ENCODE measurements at regions not wholly inside any gene's neighbourhood (a gene's known extent, or its start where the extent isn't known, plus 50 kb on each side); places are given as distances from the start of the nearest gene placed in this dataset.

GRCh38 chr12:126218697-126219096 lies 1153.5 kb downstream of the AACS start:
- Histone ChIP-seq H3K4me2 (ENCODE audit: control insufficient read depth, insufficient read depth) (no peak overlapping the region), H3K36me3 (ENCODE audit: control insufficient read depth in 2 of 2, insufficient read depth in 2 of 2, low read length in 1 of 2) (no peaks in the 10 kb centered on the region), H3K9me3 (replicated peaks; ENCODE audit: control insufficient read depth, insufficient read depth, low read length) (no peaks in the 10 kb centered on the region), H3K27ac (ENCODE audit: control insufficient read depth, insufficient read depth) (no peak overlapping the region), H3K9ac (ENCODE audit: control insufficient read depth, insufficient read depth, low read length) (no peak overlapping the region), H3K4me3 (no peak overlapping the region), H4K20me1 (ENCODE audit: control insufficient read depth, insufficient read depth) (no peaks in the 10 kb centered on the region), H3K79me2 (ENCODE audit: control insufficient read depth, insufficient read depth, low read length) (no peaks in the 10 kb centered on the region), H2AFZ (ENCODE audit: control insufficient read depth, low read depth, low read length) (no peak overlapping the region), H3K27me3 (replicated peaks in 1 of 2; ENCODE audit: control insufficient read depth in 2 of 2, insufficient read depth in 2 of 2, low read length in 1 of 2) (no peaks in the 10 kb centered on the region), H3K4me1 (ENCODE audit: control insufficient read depth, insufficient read depth, low read length) (no peaks in the 10 kb centered on the region)
- BruUV-seq (replicated peaks) = no TSS peak
- ChIA-PET POLR2A (no interaction called here), RAD21 (ENCODE audit: unreplicated experiment) (no interaction called here), CTCF (no interaction called here), SMC1A (ENCODE audit: uncharacterized antibody, unreplicated experiment) (interaction anchor here (1.0 kb wide), 1 partner anchor 10 kb away, joined by 3 read pairs; no protein-coding TSS in a partner anchor)
- no peak for ATAC-seq
- in situ Hi-C loops (cut with MboI) (no loop called here), intact Hi-C loops (cut with micrococcal nuclease; ENCODE audit: unreplicated experiment) (no loop called here)
- no peak for DNase-seq (ENCODE audit: low read depth, low spot score)
- WGBS (ENCODE audit: insufficient coverage, insufficient replicate concordance, low lambda C conversion rate, missing lambda C conversion rate) = 0% methylated on average over 1 of the region's 1 CpG
- TF ChIP-seq NFYA (IDR thresholded peaks at IDR 0.05; ENCODE audit: borderline replicate concordance, low read depth, low read length) (no peak), FOXM1 (IDR thresholded peaks at IDR 0.05; ENCODE audit: low read depth, low read length) (no peak)
- FAIRE-seq = no peak

GRCh38 chr12:126219139-126219538 lies 1153.9 kb downstream of the AACS start:
- ChIA-PET RAD21 (ENCODE audit: unreplicated experiment) (no interaction called here), CTCF (interaction anchor here (0.5 kb wide), 1 partner anchor 657 kb away, joined by 3 read pairs; no protein-coding TSS in a partner anchor), SMC1A (ENCODE audit: uncharacterized antibody, unreplicated experiment) (interaction anchor here (1.0 kb wide), 1 partner anchor 11 kb away, joined by 3 read pairs; no protein-coding TSS in a partner anchor), POLR2A (no interaction called here)
- H3K79me2 ChIP-seq (ENCODE audit: control insufficient read depth, insufficient read depth, low read length) = no peaks in the 10 kb centered on the region
- WGBS (ENCODE audit: insufficient coverage, insufficient replicate concordance, low lambda C conversion rate, missing lambda C conversion rate) = 2% methylated on average over 2 of the region's 2 CpGs
- BruUV-seq (replicated peaks) = no TSS peak
- H3K4me3 ChIP-seq = no peak overlapping the region
- in situ Hi-C loops (cut with MboI) (no loop called here), intact Hi-C loops (cut with micrococcal nuclease; ENCODE audit: unreplicated experiment) (no loop called here)
- ATAC-seq (no peak), DNase-seq (ENCODE audit: low read depth, low spot score) (no peak), FAIRE-seq (no peak)
- H3K9me3 ChIP-seq (replicated peaks; ENCODE audit: control insufficient read depth, insufficient read depth, low read length) = no peaks in the 10 kb centered on the region
- H4K20me1 ChIP-seq (ENCODE audit: control insufficient read depth, insufficient read depth) = no peaks in the 10 kb centered on the region
- no peak overlapping the region for H2AFZ ChIP-seq (ENCODE audit: control insufficient read depth, low read depth, low read length)
- no peak overlapping the region for H3K9ac ChIP-seq (ENCODE audit: control insufficient read depth, insufficient read depth, low read length)
- H3K27ac ChIP-seq (ENCODE audit: control insufficient read depth, insufficient read depth) = no peak overlapping the region
- no peaks in the 10 kb centered on the region for H3K27me3 ChIP-seq (replicated peaks in 1 of 2; ENCODE audit: control insufficient read depth in 2 of 2, insufficient read depth in 2 of 2, low read length in 1 of 2)
- H3K36me3 ChIP-seq (ENCODE audit: control insufficient read depth in 2 of 2, insufficient read depth in 2 of 2, low read length in 1 of 2) = no peaks in the 10 kb centered on the region
- no peak overlapping the region for H3K4me2 ChIP-seq (ENCODE audit: control insufficient read depth, insufficient read depth)
- H3K4me1 ChIP-seq (ENCODE audit: control insufficient read depth, insufficient read depth, low read length) = no peaks in the 10 kb centered on the region
- TF ChIP-seq IRF5 (IDR thresholded peaks at IDR 0.05; ENCODE audit: borderline replicate concordance) = no peak
- TF ChIP-seq NFXL1 (IDR thresholded peaks at IDR 0.05; ENCODE audit: borderline replicate concordance) = no peak
- TF ChIP-seq CEBPZ (IDR thresholded peaks at IDR 0.05; ENCODE audit: low read depth, low read length) = no peak
- TF ChIP-seq RFX5 (IDR thresholded peaks at IDR 0.05; ENCODE audit: low read depth, low read length) = no peak
- no peak for TF ChIP-seq BRCA1 (IDR thresholded peaks at IDR 0.05; ENCODE audit: low read depth, low read length)
- no peak for TF ChIP-seq JUND (IDR thresholded peaks at IDR 0.05; ENCODE audit: low read depth, low read length)
- TF ChIP-seq NR2C2 (IDR thresholded peaks at IDR 0.05; ENCODE audit: borderline replicate concordance, control insufficient read depth, insufficient read length, low read depth) = no peak
- no peak for TF ChIP-seq NKRF (conservative IDR thresholded peaks at IDR 0.05)
- no peak for TF ChIP-seq RAD51 (IDR thresholded peaks at IDR 0.05)
- no peak for TF ChIP-seq SMARCA5 (IDR thresholded peaks at IDR 0.05)
